HepG2 (cell line): ENCODE measurements at regions not wholly inside any gene's neighbourhood (a gene's known extent, or its start where the extent isn't known, plus 50 kb on each side); places are given as distances from the start of the nearest gene placed in this dataset.

Experiments
- GZF1 ChIP-seq: sonication (generic); formaldehyde crosslinking; IDR thresholded peaks from 2 replicates; pipeline ENCODE4 v1.5.1; 2020; ENCODE audit warnings: mild to moderate bottlenecking, missing genetic modification reagents
- TSC22D2 ChIP-seq: sonication (generic); formaldehyde crosslinking; IDR thresholded peaks from 2 replicates; pipeline ENCODE4 v1.5.1; 2020; ENCODE audit warnings: missing genetic modification reagents, mild to moderate bottlenecking, borderline replicate concordance
- ZMYM4 ChIP-seq: sonication (generic); formaldehyde crosslinking; IDR thresholded peaks from 2 replicates; pipeline ENCODE4 v1.8.1; 2023; ENCODE audit warnings: mild to moderate bottlenecking, missing genetic modification reagents
- ZNF83 ChIP-seq: sonication (generic); formaldehyde crosslinking; IDR thresholded peaks from 2 replicates; pipeline ENCODE4 v1.4.0; 2020; ENCODE audit warnings: missing genetic modification reagents, mild to moderate bottlenecking, borderline replicate concordance
- TF ChIP-seq, protein P1 (sequence below): sonication (generic); formaldehyde crosslinking; IDR thresholded peaks from 2 replicates; pipeline ENCODE4 v1.9.0; 2021; ENCODE audit warnings: mild to moderate bottlenecking, missing genetic modification reagents
- TF ChIP-seq, protein P2 (sequence below): sonication (generic); formaldehyde crosslinking; IDR thresholded peaks from 2 replicates; pipeline ENCODE4 v1.9.0; 2022; ENCODE audit warnings: low read depth, missing genetic modification reagents
- TF ChIP-seq, protein P3 (sequence below): conservative IDR thresholded peaks from 2 replicates; pipeline ENCODE4 v1.6.1; 2018; ENCODE audit warnings: missing genetic modification reagents
- TF ChIP-seq, protein P4 (sequence below): sonication (generic); formaldehyde crosslinking; IDR thresholded peaks from 2 replicates; pipeline ENCODE4 v1.4.0; 2020; ENCODE audit warnings: missing genetic modification reagents
- TF ChIP-seq, protein P5 (sequence below): sonication (generic); formaldehyde crosslinking; IDR thresholded peaks from 2 replicates; pipeline ENCODE4 v1.5.1; 2020; ENCODE audit warnings: mild to moderate bottlenecking, missing genetic modification reagents, moderate library complexity

DNA sequence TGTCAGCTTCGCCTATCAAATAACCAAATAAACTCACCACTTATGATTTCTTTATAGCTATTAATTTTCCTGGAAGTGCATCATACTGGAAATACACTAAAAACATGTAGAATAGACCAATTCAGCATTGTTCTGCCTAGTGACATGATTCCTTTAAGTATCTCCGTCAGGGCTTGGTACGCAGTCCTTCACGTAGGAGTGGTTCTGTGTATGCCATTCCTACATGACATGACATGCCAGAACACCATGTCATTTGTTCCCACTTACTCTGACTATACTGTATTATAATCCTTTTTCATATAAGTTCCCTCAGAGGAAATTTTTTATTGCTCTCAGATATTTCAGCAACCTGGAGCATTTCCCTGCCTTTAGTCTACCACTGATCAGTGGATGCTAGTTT lies 230.7 kb upstream of the EPHA3 start (continued):
- TF ChIP-seq, protein P1, sequence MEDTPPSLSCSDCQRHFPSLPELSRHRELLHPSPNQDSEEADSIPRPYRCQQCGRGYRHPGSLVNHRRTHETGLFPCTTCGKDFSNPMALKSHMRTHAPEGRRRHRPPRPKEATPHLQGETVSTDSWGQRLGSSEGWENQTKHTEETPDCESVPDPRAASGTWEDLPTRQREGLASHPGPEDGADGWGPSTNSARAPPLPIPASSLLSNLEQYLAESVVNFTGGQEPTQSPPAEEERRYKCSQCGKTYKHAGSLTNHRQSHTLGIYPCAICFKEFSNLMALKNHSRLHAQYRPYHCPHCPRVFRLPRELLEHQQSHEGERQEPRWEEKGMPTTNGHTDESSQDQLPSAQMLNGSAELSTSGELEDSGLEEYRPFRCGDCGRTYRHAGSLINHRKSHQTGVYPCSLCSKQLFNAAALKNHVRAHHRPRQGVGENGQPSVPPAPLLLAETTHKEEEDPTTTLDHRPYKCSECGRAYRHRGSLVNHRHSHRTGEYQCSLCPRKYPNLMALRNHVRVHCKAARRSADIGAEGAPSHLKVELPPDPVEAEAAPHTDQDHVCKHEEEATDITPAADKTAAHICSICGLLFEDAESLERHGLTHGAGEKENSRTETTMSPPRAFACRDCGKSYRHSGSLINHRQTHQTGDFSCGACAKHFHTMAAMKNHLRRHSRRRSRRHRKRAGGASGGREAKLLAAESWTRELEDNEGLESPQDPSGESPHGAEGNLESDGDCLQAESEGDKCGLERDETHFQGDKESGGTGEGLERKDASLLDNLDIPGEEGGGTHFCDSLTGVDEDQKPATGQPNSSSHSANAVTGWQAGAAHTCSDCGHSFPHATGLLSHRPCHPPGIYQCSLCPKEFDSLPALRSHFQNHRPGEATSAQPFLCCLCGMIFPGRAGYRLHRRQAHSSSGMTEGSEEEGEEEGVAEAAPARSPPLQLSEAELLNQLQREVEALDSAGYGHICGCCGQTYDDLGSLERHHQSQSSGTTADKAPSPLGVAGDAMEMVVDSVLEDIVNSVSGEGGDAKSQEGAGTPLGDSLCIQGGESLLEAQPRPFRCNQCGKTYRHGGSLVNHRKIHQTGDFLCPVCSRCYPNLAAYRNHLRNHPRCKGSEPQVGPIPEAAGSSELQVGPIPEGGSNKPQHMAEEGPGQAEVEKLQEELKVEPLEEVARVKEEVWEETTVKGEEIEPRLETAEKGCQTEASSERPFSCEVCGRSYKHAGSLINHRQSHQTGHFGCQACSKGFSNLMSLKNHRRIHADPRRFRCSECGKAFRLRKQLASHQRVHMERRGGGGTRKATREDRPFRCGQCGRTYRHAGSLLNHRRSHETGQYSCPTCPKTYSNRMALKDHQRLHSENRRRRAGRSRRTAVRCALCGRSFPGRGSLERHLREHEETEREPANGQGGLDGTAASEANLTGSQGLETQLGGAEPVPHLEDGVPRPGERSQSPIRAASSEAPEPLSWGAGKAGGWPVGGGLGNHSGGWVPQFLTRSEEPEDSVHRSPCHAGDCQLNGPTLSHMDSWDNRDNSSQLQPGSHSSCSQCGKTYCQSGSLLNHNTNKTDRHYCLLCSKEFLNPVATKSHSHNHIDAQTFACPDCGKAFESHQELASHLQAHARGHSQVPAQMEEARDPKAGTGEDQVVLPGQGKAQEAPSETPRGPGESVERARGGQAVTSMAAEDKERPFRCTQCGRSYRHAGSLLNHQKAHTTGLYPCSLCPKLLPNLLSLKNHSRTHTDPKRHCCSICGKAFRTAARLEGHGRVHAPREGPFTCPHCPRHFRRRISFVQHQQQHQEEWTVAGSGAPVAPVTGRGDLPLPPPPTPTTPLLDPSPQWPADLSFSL (CRISPR knock-in tag), result no peak
- TF ChIP-seq GZF1 (CRISPR knock-in tag) (no peak), ZNF83 (CRISPR knock-in tag) (no peak), TSC22D2 (CRISPR knock-in tag) (no peak), ZMYM4 (CRISPR knock-in tag) (no peak)
- TF ChIP-seq, protein P2, sequence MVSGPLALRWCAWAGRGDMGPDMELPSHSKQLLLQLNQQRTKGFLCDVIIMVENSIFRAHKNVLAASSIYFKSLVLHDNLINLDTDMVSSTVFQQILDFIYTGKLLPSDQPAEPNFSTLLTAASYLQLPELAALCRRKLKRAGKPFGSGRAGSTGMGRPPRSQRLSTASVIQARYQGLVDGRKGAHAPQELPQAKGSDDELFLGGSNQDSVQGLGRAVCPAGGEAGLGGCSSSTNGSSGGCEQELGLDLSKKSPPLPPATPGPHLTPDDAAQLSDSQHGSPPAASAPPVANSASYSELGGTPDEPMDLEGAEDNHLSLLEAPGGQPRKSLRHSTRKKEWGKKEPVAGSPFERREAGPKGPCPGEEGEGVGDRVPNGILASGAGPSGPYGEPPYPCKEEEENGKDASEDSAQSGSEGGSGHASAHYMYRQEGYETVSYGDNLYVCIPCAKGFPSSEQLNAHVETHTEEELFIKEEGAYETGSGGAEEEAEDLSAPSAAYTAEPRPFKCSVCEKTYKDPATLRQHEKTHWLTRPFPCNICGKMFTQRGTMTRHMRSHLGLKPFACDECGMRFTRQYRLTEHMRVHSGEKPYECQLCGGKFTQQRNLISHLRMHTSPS, result no peak
- TF ChIP-seq, protein P3, sequence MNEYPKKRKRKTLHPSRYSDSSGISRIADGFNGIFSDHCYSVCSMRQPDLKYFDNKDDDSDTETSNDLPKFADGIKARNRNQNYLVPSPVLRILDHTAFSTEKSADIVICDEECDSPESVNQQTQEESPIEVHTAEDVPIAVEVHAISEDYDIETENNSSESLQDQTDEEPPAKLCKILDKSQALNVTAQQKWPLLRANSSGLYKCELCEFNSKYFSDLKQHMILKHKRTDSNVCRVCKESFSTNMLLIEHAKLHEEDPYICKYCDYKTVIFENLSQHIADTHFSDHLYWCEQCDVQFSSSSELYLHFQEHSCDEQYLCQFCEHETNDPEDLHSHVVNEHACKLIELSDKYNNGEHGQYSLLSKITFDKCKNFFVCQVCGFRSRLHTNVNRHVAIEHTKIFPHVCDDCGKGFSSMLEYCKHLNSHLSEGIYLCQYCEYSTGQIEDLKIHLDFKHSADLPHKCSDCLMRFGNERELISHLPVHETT (CRISPR knock-in tag), result no peak
- TF ChIP-seq, protein P4, sequence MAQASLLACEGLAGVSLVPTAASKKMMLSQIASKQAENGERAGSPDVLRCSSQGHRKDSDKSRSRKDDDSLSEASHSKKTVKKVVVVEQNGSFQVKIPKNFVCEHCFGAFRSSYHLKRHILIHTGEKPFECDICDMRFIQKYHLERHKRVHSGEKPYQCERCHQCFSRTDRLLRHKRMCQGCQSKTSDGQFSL (CRISPR knock-in tag), result no peak
- TF ChIP-seq, protein P5, sequence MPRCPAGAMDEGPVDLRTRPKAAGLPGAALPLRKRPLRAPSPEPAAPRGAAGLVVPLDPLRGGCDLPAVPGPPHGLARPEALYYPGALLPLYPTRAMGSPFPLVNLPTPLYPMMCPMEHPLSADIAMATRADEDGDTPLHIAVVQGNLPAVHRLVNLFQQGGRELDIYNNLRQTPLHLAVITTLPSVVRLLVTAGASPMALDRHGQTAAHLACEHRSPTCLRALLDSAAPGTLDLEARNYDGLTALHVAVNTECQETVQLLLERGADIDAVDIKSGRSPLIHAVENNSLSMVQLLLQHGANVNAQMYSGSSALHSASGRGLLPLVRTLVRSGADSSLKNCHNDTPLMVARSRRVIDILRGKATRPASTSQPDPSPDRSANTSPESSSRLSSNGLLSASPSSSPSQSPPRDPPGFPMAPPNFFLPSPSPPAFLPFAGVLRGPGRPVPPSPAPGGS (CRISPR knock-in tag), result no peak
